ENCODE measurements at regions not wholly inside any gene's neighbourhood (a gene's known extent, or its start where the extent isn't known, plus 50 kb on each side); places are given as distances from the start of the nearest gene placed in this dataset.

DNA sequence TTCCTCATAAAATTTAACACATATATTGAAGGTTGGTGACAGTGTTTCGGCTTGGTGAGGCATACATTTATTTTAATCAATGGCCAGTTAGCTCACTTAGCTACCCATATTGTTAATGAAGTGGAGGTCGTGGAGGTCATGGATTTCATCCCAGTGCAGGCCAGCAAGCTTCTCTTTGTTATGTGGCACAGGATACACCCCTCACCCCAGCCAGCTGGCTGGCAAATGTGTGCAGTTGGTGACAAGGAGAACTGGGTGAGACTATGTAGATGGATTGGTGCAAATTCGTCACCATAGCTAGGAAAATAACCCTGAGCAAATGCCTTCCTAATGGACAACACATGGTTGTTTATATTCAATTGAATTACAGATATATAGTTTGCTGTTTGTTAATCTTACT, 50.5 kb upstream of the FOXP2 start:
- H3K4me3 ChIP-seq (ENCODE audit: low read depth, low read length) = no peak overlapping the region
- TF ChIP-seq, protein P1, sequence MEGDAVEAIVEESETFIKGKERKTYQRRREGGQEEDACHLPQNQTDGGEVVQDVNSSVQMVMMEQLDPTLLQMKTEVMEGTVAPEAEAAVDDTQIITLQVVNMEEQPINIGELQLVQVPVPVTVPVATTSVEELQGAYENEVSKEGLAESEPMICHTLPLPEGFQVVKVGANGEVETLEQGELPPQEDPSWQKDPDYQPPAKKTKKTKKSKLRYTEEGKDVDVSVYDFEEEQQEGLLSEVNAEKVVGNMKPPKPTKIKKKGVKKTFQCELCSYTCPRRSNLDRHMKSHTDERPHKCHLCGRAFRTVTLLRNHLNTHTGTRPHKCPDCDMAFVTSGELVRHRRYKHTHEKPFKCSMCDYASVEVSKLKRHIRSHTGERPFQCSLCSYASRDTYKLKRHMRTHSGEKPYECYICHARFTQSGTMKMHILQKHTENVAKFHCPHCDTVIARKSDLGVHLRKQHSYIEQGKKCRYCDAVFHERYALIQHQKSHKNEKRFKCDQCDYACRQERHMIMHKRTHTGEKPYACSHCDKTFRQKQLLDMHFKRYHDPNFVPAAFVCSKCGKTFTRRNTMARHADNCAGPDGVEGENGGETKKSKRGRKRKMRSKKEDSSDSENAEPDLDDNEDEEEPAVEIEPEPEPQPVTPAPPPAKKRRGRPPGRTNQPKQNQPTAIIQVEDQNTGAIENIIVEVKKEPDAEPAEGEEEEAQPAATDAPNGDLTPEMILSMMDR (IDR thresholded peaks at IDR 0.05; ENCODE audit: insufficient read depth, low read depth, low read length) = no peak
- no peak for DNase-seq (ENCODE audit: low read depth)

GRCh38 chr7:114363292-114363691, 51.3 kb upstream of the FOXP2 start:
- H3K4me3 ChIP-seq (ENCODE audit: low read depth, low read length) = no peak overlapping the region
- TF ChIP-seq, protein P1 (IDR thresholded peaks at IDR 0.05; ENCODE audit: insufficient read depth, low read depth, low read length) = no peak
- no peak for DNase-seq (ENCODE audit: low read depth)

DNA sequence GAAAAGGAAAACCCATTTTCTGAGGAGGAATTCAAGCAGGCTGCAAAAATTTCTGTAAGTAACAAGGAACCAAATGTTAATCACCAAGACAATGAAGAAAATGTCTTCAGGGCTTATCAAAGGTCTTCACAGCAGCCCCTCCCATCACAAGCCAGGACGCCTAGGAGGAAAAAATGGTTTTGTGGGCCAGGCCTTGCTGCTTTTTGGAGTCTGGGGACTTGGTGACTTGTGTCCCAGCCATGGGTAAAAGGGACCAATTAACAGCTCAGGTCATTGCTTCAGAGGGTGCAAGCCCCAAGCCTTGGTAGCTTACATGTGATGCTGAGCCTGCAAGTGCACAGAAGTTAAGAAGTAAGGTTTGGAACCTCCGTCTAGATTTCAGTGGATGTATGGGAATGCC, 55.7 kb upstream of the FOXP2 start:
- TF ChIP-seq, protein P1 (IDR thresholded peaks at IDR 0.05; ENCODE audit: insufficient read depth, low read depth, low read length) = no peak
- DNase-seq (ENCODE audit: low read depth) = no peak
- no peak overlapping the region for H3K4me3 ChIP-seq (ENCODE audit: low read depth, low read length)

DNA sequence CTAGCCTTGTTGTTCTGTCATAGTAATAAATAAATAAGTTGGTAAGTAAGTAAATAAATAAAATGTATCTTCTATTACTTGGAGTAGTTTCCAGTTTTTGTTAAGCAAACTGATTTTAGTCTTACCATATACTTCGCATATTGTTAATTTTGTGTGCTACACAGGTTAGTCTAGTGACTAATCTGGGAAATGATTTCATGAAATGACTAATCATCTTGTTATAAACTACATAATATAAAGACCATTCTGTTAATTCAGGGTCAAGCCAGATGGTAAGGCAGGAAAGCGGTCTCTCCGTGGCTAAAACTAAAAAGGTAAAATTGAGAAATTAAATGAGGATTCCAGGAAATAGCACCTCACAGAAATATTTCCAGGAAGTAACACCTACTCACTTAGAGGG, 58.5 kb upstream of the FOXP2 start:
- DNase-seq (ENCODE audit: low read depth) = no peak
- TF ChIP-seq, protein P1 (IDR thresholded peaks at IDR 0.05; ENCODE audit: insufficient read depth, low read depth, low read length) = no peak
- H3K4me3 ChIP-seq (ENCODE audit: low read depth, low read length) = no peak overlapping the region

- H3K4me3 ChIP-seq (ENCODE audit: low read depth, low read length) = no peak overlapping the region
- TF ChIP-seq, protein P1 (IDR thresholded peaks at IDR 0.05; ENCODE audit: insufficient read depth, low read depth, low read length) = no peak
- DNase-seq (ENCODE audit: low read depth) = no peak
Measured at GRCh38 chr7:114354306-114354705, 60.3 kb upstream of the FOXP2 start.

- no peak overlapping the region for H3K4me3 ChIP-seq (ENCODE audit: low read depth, low read length)
- peak; percentile 2 for DNase-seq (ENCODE audit: low read depth)
- TF ChIP-seq, protein P1 (IDR thresholded peaks at IDR 0.05; ENCODE audit: insufficient read depth, low read depth, low read length) = no peak
Measured at GRCh38 chr7:114345494-114345893, 69.1 kb upstream of the FOXP2 start.

GRCh38 chr7:114343949-114344708, 70.5 kb upstream of the FOXP2 start:
- H3K4me3 ChIP-seq (ENCODE audit: low read depth, low read length) = no peak overlapping the region
- no peak for DNase-seq (ENCODE audit: low read depth)
- TF ChIP-seq, protein P1 (IDR thresholded peaks at IDR 0.05; ENCODE audit: insufficient read depth, low read depth, low read length) = no peak
